GM12875 (cell line): ENCODE measurements at regions not wholly inside any gene's neighbourhood (a gene's known extent, or its start where the extent isn't known, plus 50 kb on each side); places are given as distances from the start of the nearest gene placed in this dataset.
"Not testable (repeated sequence)": the region's sequence is repeated elsewhere in the genome, so short reads cannot be mapped to it uniquely, and the experiment has no call there.

ENCODE experiments used
- H3K4me3 ChIP-seq: one replicate; pipeline ENCODE4 v1.5.1; 2011; ENCODE audit warnings: low read depth, low read length, control low read depth
- TF ChIP-seq, protein P1 (sequence below): IDR thresholded peaks from 2 replicates; pipeline ENCODE4 v1.5.1; 2011; ENCODE audit warnings: low read depth, mild to moderate bottlenecking, control low read depth, inconsistent platforms, low read length, moderate library complexity, borderline replicate concordance; ENCODE audit not compliant: insufficient read depth

DNA sequence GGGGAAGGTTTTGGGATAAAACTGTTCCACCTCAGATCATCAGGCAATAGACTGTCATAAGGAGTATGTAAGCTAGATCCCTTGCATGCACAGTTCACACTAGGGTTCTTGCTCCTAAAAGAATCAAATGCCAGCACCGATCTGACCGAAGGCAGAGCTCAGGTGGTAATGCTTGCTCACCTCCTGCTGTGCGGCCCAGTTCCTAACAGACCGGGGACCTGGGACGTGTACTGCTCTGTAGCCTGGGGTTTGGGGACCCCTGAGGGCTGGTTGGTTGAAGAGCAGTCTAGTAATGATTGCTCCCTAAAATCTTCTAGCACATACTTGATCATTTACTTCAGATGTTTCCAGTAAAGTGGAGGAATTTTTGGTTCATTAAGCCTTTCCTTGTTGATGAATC, 173.1 kb upstream of the SLIT2 start:
- H3K4me3 ChIP-seq: no peak overlapping the region
- TF ChIP-seq, protein P1, sequence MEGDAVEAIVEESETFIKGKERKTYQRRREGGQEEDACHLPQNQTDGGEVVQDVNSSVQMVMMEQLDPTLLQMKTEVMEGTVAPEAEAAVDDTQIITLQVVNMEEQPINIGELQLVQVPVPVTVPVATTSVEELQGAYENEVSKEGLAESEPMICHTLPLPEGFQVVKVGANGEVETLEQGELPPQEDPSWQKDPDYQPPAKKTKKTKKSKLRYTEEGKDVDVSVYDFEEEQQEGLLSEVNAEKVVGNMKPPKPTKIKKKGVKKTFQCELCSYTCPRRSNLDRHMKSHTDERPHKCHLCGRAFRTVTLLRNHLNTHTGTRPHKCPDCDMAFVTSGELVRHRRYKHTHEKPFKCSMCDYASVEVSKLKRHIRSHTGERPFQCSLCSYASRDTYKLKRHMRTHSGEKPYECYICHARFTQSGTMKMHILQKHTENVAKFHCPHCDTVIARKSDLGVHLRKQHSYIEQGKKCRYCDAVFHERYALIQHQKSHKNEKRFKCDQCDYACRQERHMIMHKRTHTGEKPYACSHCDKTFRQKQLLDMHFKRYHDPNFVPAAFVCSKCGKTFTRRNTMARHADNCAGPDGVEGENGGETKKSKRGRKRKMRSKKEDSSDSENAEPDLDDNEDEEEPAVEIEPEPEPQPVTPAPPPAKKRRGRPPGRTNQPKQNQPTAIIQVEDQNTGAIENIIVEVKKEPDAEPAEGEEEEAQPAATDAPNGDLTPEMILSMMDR: no peak

DNA sequence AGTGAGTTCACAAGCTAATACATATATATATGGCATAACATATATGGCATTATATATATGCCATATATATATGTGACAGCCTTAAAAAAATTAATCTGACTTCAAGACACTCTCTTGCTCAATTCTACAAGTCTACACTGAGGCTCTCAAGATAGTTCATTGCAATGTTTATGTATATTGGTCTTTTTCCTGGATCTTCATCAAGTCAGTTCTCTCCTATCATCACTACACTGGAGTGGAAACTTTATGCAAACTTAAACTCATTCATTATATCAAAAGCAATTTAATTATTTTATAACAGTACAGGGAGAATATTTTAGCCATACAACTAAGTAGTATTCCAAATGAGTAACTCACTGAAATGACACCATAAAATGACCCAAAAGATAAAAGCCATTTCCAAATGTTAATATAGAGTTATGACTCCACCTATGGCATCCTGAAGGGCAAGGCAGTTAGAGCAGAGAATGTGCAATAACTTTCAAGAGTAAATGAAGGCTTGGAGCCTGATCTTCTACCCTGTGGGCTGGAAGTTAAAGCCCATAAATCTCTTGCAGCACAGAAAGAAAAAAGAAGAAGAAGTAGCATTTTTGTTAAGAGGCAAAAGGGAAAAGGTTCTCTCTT, 176.3 kb upstream of the SLIT2 start:
- H3K4me3 ChIP-seq: no peak overlapping the region
- TF ChIP-seq, protein P1: no peak

DNA sequence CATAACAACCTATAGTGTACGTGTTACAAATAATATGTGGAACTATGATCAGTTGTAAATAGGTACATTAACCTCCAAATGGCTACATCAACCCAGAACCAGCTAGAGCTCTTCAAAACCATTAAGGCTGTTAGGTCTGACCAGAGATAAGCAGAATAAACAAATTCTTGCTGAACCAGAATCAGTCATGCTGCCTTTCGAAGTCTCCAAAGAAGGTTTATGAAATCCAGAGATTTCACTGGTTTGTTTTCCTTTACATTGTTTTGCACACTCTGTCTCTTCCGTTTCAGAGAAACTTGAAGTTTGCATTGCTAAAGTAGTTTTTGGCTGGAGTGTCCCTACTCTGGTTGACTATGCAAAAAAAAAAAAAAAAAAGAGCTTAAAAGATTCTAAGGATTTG, 177.3 kb upstream of the SLIT2 start:
- TF ChIP-seq, protein P1: no peak
- H3K4me3 ChIP-seq: no peak overlapping the region

DNA sequence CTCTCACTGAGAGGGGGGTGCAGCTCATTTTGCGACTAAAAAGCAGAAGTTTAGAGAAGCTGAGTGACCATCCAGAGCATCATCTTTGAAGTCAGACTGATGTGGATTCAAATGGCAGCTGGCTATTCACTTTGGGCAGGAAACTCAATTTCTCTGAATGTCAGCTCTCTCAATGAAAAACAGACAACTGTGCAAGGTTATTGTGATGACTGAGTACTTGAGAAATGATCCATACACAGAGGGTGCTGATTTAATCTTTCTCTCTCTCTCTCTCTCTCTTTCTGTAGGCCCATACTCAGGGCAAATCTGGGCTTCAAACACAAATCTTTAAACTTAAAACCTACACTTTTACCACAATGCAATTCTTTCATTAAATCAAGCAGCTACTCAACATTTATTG, 185.8 kb upstream of the SLIT2 start:
- TF ChIP-seq, protein P1: no peak
- no peak overlapping the region for H3K4me3 ChIP-seq

DNA sequence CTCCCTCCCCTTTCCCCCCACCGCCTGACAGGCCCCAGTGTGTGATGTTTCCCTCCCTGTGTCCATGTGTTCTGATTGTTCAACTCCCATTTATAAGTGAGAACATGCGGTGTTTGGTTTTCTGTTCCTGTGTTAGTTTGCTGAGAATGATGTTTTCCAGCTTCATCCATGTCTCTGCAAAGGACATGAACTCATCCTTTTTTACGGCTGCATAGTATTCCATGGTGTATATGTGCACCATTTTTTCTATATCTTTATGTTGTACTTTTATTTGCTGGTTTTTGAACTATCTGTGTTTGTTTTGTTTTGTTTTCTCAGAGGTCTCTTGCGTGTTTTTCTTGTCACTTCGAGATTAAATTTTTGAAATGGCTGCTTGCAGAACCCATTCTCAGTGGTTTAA, 188.8 kb upstream of the SLIT2 start:
- H3K4me3 ChIP-seq: not testable (repeated sequence)

DNA sequence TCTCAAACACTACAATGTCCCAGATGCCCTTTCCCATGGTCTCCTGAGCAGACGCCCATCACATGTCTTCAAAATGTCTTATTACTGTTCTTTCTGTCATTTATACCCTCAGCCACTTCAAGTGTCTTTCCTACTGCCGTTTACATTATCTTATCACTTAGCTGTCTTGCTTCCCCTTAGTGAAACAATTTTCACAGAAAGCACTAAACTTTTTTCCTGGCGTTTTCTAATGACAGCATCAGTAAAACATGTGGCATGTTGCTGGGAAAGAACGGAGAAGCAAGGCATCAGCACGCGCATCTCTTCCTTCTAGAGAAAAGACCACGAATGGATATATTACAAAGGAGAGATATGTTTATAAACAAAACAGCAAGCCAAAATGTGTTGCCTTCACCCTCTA, 189.7 kb upstream of the SLIT2 start:
- TF ChIP-seq, protein P1: no peak
- no peak overlapping the region for H3K4me3 ChIP-seq

DNA sequence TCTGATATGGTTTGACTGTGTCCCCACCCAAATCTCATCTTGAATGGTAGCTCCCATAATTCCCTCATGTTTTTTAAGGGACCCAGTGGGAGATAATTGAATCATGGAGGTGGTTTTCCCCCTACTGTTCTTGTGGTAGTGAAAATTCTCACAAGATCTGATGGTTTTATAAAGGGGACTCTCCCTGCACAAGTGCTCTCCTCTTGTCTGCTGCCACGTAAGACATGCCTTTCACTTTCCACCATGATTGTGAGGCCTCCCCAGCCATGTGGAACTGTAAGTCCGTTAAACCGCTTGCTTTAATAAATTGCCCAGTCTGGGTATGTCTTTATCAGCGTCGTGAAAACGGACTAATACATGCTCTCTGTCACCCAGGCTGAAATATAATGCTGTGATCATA, 200.9 kb upstream of the SLIT2 start:
- TF ChIP-seq, protein P1: no peak
- H3K4me3 ChIP-seq: no peak overlapping the region

DNA sequence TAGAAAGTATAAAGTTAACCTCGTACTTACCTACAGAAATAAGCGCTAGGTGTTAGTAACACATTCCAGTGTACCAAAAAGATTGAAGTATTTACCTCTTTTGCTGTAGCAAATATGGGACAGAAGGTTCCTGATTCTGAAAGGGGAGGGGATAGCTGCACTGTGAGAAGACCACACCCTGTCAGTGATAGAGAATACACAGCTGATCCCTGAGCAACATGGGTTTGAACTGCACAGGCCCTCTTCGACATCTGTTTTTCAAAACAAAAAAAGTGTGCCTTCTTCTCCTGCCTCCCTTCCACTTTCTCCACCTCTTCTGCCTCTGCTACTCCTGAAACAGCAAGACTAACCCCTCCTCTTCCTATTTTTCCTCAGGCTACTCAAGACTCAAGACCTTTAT, 201.8 kb upstream of the SLIT2 start:
- no peak overlapping the region for H3K4me3 ChIP-seq
- TF ChIP-seq, protein P1: no peak
